Pancreas (tissue), 10 donors: ENCODE measurements at regions not wholly inside any gene's neighbourhood (a gene's known extent, or its start where the extent isn't known, plus 50 kb on each side); places are given as distances from the start of the nearest gene placed in this dataset.

Experiments
- ATAC-seq, 4 donors: fragments of 200-7000 bp; cut with Tn5 transposase; one replicate each; pipeline versions ENCODE4 v1.8.0 to v1.9.1; 2020; ENCODE audit warnings: mild to moderate bottlenecking in 4 of 4, moderate library complexity in 4 of 4
- DNase-seq, 6 donors: peaks; one replicate each; pipeline ENCODE4 v3.0.0-alpha.2; 2020
- FAIRE-seq: peaks from 2 replicates; lab custom pipeline; 2012; peaks lifted over from hg19 to GRCh38; lab: Jason Lieb, UNC
- H3K27ac ChIP-seq, 4 donors: fragments of 200-600 bp; sonication (generic); 1 replicate in 3 of 4; 2 replicates in 1 of 4; pipeline versions ENCODE4 v1.5.0 to v1.8.0; 2020
- H3K27me3 ChIP-seq, 4 donors: fragments of 200-600 bp; one replicate each; pipeline ENCODE4 v1.8.0; 2021
- H3K36me3 ChIP-seq, 3 donors: fragments of 200-600 bp; sonication (generic) in 1 of 3; one replicate each; pipeline versions ENCODE4 v1.5.0 to v1.8.0; 2020 to 2021
- H3K4me1 ChIP-seq, 3 donors: fragments of 200-600 bp; one replicate each; pipeline ENCODE4 v1.8.0; 2021
- H3K4me3 ChIP-seq, 4 donors: fragments of 200-600 bp; sonication (generic) in 2 of 4; one replicate each; pipeline versions ENCODE4 v1.5.0 to v1.8.0; 2020 to 2021
- H3K9me3 ChIP-seq, 4 donors: fragments of 200-600 bp; one replicate each; pipeline ENCODE4 v1.8.0; 2021
- CTCF ChIP-seq, 4 donors: fragments of 200-600 bp; sonication (generic) in 3 of 4; IDR thresholded peaks; one replicate each; pipeline versions ENCODE4 v1.5.0 to v1.8.0; 2021; ENCODE audit warnings: antibody characterized with exemption in 4 of 4
- whole genome bisulfite sequencing, 2 donors: extraction: QIAGEN DNeasy Blood & Tissue Kit; methylation state at CpG; one replicate each; pipeline ENCODE4 v1.1.7; 2013; 5-methylcytosine and 5-hydroxymethylcytosine counted together
- intact Hi-C, 3 donors: fragments of 100-400 bp; cut with DNase I; formaldehyde crosslinking; loops; one replicate each; pipeline versions ENCODE4 v1.11.1 to v1.14.2; 2022
- donor health status: healthy with polysubstance abuse.
- donor health status: DM: no; HTN: no; CAD: no; lungs with moderate emphysema.
- donor health status: DM: no; HTN: no; CAD: no.
- donor health status: control.
- donor health status: control.
- donor health status: Bipolar disorder and iron deficiency.
- donor health status: DM: yes; HTN: yes; CAD: no.
- donor health status: DM: no; HTN: no; CAD: no.
- donor health status: DM: no; HTN: no; CAD: no.
- donor health status: DM: yes; HTN: yes; CAD: no.

- intact Hi-C loops: no loop called here
- no peak for ATAC-seq
- Histone ChIP-seq H3K4me1 (peaks cover 8 to 15% (median 13%) of the 10 kb centered on the region in 3 donors), H3K27me3 (no peaks in the 10 kb centered on the region), H3K27ac (no peak overlapping the region), H3K4me3 (no peak overlapping the region), H3K9me3 (no peaks in the 10 kb centered on the region), H3K36me3 (no peaks in the 10 kb centered on the region)
- TF ChIP-seq CTCF (IDR thresholded peaks at IDR 0.05): no peak
- DNase-seq: peak in 2 of 6 donors; percentile 28 to 47
- WGBS, 2 donors: 73 to 76% methylated on average over 5 of the region's 5 CpGs
- FAIRE-seq: no peak
Observed at GRCh38 chr21:43338951-43339350, 88.0 kb downstream of the SIK1 start.

- no peak for TF ChIP-seq CTCF (IDR thresholded peaks at IDR 0.05)
- Histone ChIP-seq H3K27ac (no peak overlapping the region), H3K4me1 (peaks cover 0 to 6% (median 6%) of the 10 kb centered on the region in 3 donors), H3K36me3 (no peaks in the 10 kb centered on the region), H3K27me3 (no peaks in the 10 kb centered on the region), H3K4me3 (no peak overlapping the region), H3K9me3 (no peaks in the 10 kb centered on the region)
- intact Hi-C loops: no loop called here
- ATAC-seq (no peak), DNase-seq (peak in 1 of 6 donors; percentile 62), FAIRE-seq (no peak)
- WGBS, 2 donors: 88 to 91% methylated on average over 17 to 18 of the region's 18 CpGs
Observed at GRCh38 chr21:43337901-43338655, 88.9 kb downstream of the SIK1 start.

- Histone ChIP-seq H3K4me1 (peaks cover 0 to 3% (median 0%) of the 10 kb centered on the region in 3 donors), H3K27ac (no peak overlapping the region), H3K36me3 (no peaks in the 10 kb centered on the region), H3K4me3 (no peak overlapping the region), H3K9me3 (no peaks in the 10 kb centered on the region), H3K27me3 (no peaks in the 10 kb centered on the region)
- DNase-seq: peak in 1 of 6 donors; percentile 42
- no peak for ATAC-seq
- TF ChIP-seq CTCF (IDR thresholded peaks at IDR 0.05): no peak
- 87 to 91% methylated on average over 10 of the region's 10 CpGs for WGBS, 2 donors
- FAIRE-seq: no peak
- intact Hi-C loops: no loop called here
Observed at GRCh38 chr21:43335119-43335518, 91.8 kb downstream of the SIK1 start.

GRCh38 chr21:43334214-43334958 is 92.5 kb downstream of the SIK1 start:
- Histone ChIP-seq H3K4me3 (no peak overlapping the region), H3K27me3 (no peaks in the 10 kb centered on the region), H3K27ac (peak overlapping the region in 2 of 4 donors; percentile 63 to 76), H3K9me3 (no peaks in the 10 kb centered on the region), H3K4me1 (peaks cover 0 to 3% (median 0%) of the 10 kb centered on the region in 3 donors), H3K36me3 (no peaks in the 10 kb centered on the region)
- intact Hi-C loops: no loop called here
- ATAC-seq (no peak), DNase-seq (no peak), FAIRE-seq (no peak)
- WGBS, 2 donors: 86 to 89% methylated on average over 16 of the region's 16 CpGs
- no peak for TF ChIP-seq CTCF (IDR thresholded peaks at IDR 0.05)
